ENCODE measurements at regions not wholly inside any gene's neighbourhood (a gene's known extent, or its start where the extent isn't known, plus 50 kb on each side); places are given as distances from the start of the nearest gene placed in this dataset.

GRCh38 chr2:5803547-5803946 is 111.4 kb downstream of the SOX11 start:
- Mint-ChIP-seq H3K9me3 (ENCODE audit: unreplicated experiment) (peaks cover 17% of the 10 kb centered on the region), H3K27me3 (ENCODE audit: insufficient read depth, unreplicated experiment) (no peaks in the 10 kb centered on the region), H3K4me1 (ENCODE audit: insufficient read depth, unreplicated experiment) (peaks cover 7% of the 10 kb centered on the region), H3K27ac (ENCODE audit: low read depth, unreplicated experiment) (no peak overlapping the region), H3K4me3 (ENCODE audit: unreplicated experiment) (no peak overlapping the region), H3K36me3 (ENCODE audit: insufficient read depth, unreplicated experiment) (no peaks in the 10 kb centered on the region)
- DNase-seq (ENCODE audit: unreplicated experiment), result no peak
- intact Hi-C loops (cut with micrococcal nuclease), result no loop called here
- ChIA-PET POLR2A (no interaction called here), CTCF (no interaction called here)
- no TSS peak for BruUV-seq (replicated peaks)
- no peak for TF ChIP-seq CTCF (IDR thresholded peaks at IDR 0.05; ENCODE audit: unreplicated experiment)

GRCh38 chr2:5818961-5819600 is 126.9 kb downstream of the SOX11 start:
- no TSS peak for BruUV-seq (replicated peaks)
- H3K27me3 Mint-ChIP-seq (ENCODE audit: insufficient read depth, unreplicated experiment), result no peaks in the 10 kb centered on the region
- H3K27ac Mint-ChIP-seq (ENCODE audit: low read depth, unreplicated experiment), result no peak overlapping the region
- H3K4me3 Mint-ChIP-seq (ENCODE audit: unreplicated experiment), result no peak overlapping the region
- DNase-seq (ENCODE audit: unreplicated experiment), result no peak
- H3K9me3 Mint-ChIP-seq (ENCODE audit: unreplicated experiment), result no peaks in the 10 kb centered on the region
- TF ChIP-seq CTCF (IDR thresholded peaks at IDR 0.05; ENCODE audit: unreplicated experiment), result no peak
- CTCF ChIA-PET, result interaction anchor here (0.6 kb wide), 1 partner anchor 533 kb away, joined by 4 read pairs; no protein-coding TSS in a partner anchor
- no peaks in the 10 kb centered on the region for H3K4me1 Mint-ChIP-seq (ENCODE audit: insufficient read depth, unreplicated experiment)
- no peaks in the 10 kb centered on the region for H3K36me3 Mint-ChIP-seq (ENCODE audit: insufficient read depth, unreplicated experiment)
- intact Hi-C loops (cut with micrococcal nuclease), result no loop called here
- POLR2A ChIA-PET, result no interaction called here

- Mint-ChIP-seq H3K4me3 (ENCODE audit: unreplicated experiment) (no peak overlapping the region), H3K27ac (ENCODE audit: low read depth, unreplicated experiment) (no peak overlapping the region), H3K4me1 (ENCODE audit: insufficient read depth, unreplicated experiment) (no peaks in the 10 kb centered on the region), H3K27me3 (ENCODE audit: insufficient read depth, unreplicated experiment) (no peaks in the 10 kb centered on the region), H3K9me3 (ENCODE audit: unreplicated experiment) (no peaks in the 10 kb centered on the region), H3K36me3 (ENCODE audit: insufficient read depth, unreplicated experiment) (no peaks in the 10 kb centered on the region)
- DNase-seq (ENCODE audit: unreplicated experiment), result no peak
- CTCF ChIA-PET, result interaction anchor here (0.7 kb wide), 1 partner anchor 12 kb away, joined by 3 read pairs; no protein-coding TSS in a partner anchor
- no TSS peak for BruUV-seq (replicated peaks)
- TF ChIP-seq CTCF (IDR thresholded peaks at IDR 0.05; ENCODE audit: unreplicated experiment), result no peak
- POLR2A ChIA-PET, result no interaction called here
- intact Hi-C loops (cut with micrococcal nuclease), result no loop called here
These were observed 131.9 kb downstream of the SOX11 start for GRCh38 chr2:5824126-5824525.

- H3K27me3 Mint-ChIP-seq (ENCODE audit: insufficient read depth, unreplicated experiment), result no peaks in the 10 kb centered on the region
- no peaks in the 10 kb centered on the region for H3K4me1 Mint-ChIP-seq (ENCODE audit: insufficient read depth, unreplicated experiment)
- H3K9me3 Mint-ChIP-seq (ENCODE audit: unreplicated experiment), result no peaks in the 10 kb centered on the region
- no peak overlapping the region for H3K27ac Mint-ChIP-seq (ENCODE audit: low read depth, unreplicated experiment)
- no peak overlapping the region for H3K4me3 Mint-ChIP-seq (ENCODE audit: unreplicated experiment)
- H3K36me3 Mint-ChIP-seq (ENCODE audit: insufficient read depth, unreplicated experiment), result no peaks in the 10 kb centered on the region
- BruUV-seq (replicated peaks), result no TSS peak
- TF ChIP-seq CTCF (IDR thresholded peaks at IDR 0.05; ENCODE audit: unreplicated experiment), result no peak
- ChIA-PET CTCF (no interaction called here), POLR2A (no interaction called here)
- DNase-seq (ENCODE audit: unreplicated experiment), result no peak
- intact Hi-C loops (cut with micrococcal nuclease), result no loop called here
These were observed 133.5 kb downstream of the SOX11 start for GRCh38 chr2:5825686-5826085.

Measured in MCF 10A (cell line).